GM19351 (cell line): ENCODE measurements at regions not wholly inside any gene's neighbourhood (a gene's known extent, or its start where the extent isn't known, plus 50 kb on each side); places are given as distances from the start of the nearest gene placed in this dataset.

Source experiments
- ATAC-seq: cut with Tn5 transposase; IDR thresholded peaks from one replicate; pipeline ENCODE4 v1.9.1; 2021; ENCODE audit warnings: mild to moderate bottlenecking, moderate library complexity; ENCODE audit not compliant: unreplicated experiment

- no peak for ATAC-seq
These were observed 159.0 kb downstream of the NUP35 start for GRCh38 chr2:183283209-183283608.

GRCh38 chr2:183284606-183285005 lies 160.4 kb downstream of the NUP35 start:
- ATAC-seq, result no peak

- no peak for ATAC-seq
These were observed 167.2 kb downstream of the NUP35 start for GRCh38 chr2:183291436-183291835.

- no peak for ATAC-seq
These were observed 167.8 kb downstream of the NUP35 start for GRCh38 chr2:183292028-183292427.

- no peak for ATAC-seq
These were observed 215.1 kb downstream of the NUP35 start for GRCh38 chr2:183339311-183339710.

- no peak for ATAC-seq
These were observed 216.8 kb downstream of the NUP35 start for GRCh38 chr2:183341057-183341456.

- no peak for ATAC-seq
These were observed 223.7 kb downstream of the NUP35 start for GRCh38 chr2:183347969-183348368.

GRCh38 chr2:183348492-183348891 lies 224.2 kb downstream of the NUP35 start:
- ATAC-seq, result peak; percentile 76

- peak; percentile 37 for ATAC-seq
These were observed 224.8 kb downstream of the NUP35 start for GRCh38 chr2:183349091-183349490.

- ATAC-seq, result no peak
These were observed 235.6 kb downstream of the NUP35 start for GRCh38 chr2:183359867-183360266.

- ATAC-seq, result no peak
These were observed 247.3 kb downstream of the NUP35 start for GRCh38 chr2:183371545-183371944.

GRCh38 chr2:183375821-183376220 lies 251.6 kb downstream of the NUP35 start:
- no peak for ATAC-seq

GRCh38 chr2:183383854-183384253 lies 259.6 kb downstream of the NUP35 start:
- ATAC-seq, result no peak

GRCh38 chr2:183389546-183390080 lies 265.4 kb downstream of the NUP35 start:
- ATAC-seq, result no peak

- ATAC-seq, result no peak
These were observed 265.9 kb downstream of the NUP35 start for GRCh38 chr2:183390109-183390508.

GRCh38 chr2:183404392-183404791 lies 280.1 kb downstream of the NUP35 start:
- ATAC-seq, result no peak

- ATAC-seq, result no peak
These were observed 284.3 kb downstream of the NUP35 start for GRCh38 chr2:183408562-183408961.

- ATAC-seq, result no peak
These were observed 285.4 kb downstream of the NUP35 start for GRCh38 chr2:183409662-183410061.

- ATAC-seq, result no peak
These were observed 292.5 kb downstream of the NUP35 start for GRCh38 chr2:183416753-183417152.

GRCh38 chr2:183426825-183427224 lies 302.6 kb downstream of the NUP35 start:
- ATAC-seq, result no peak

GRCh38 chr2:183427558-183427957 lies 303.3 kb downstream of the NUP35 start:
- no peak for ATAC-seq

GRCh38 chr2:183428881-183429280 lies 304.6 kb downstream of the NUP35 start:
- ATAC-seq, result no peak

GRCh38 chr2:183438541-183438940 lies 314.3 kb downstream of the NUP35 start:
- ATAC-seq, result no peak
